AG09319 (cell line): ENCODE measurements at regions not wholly inside any gene's neighbourhood (a gene's known extent, or its start where the extent isn't known, plus 50 kb on each side); places are given as distances from the start of the nearest gene placed in this dataset.
A peak's percentile ranks its signal among the peaks of the same experiment; 100 is the strongest.

ENCODE experiments used
- DNase-seq: peaks from one replicate; pipeline ENCODE4 v3.0.0-alpha.2; 2010; ENCODE audit warnings: low read depth; ENCODE audit errors: extremely low read depth
- TF ChIP-seq, protein P1 (sequence below): IDR thresholded peaks from 2 replicates; pipeline ENCODE4 v1.5.1; 2011; ENCODE audit warnings: low read depth, mild to moderate bottlenecking, inconsistent platforms, low read length, moderate library complexity

DNA sequence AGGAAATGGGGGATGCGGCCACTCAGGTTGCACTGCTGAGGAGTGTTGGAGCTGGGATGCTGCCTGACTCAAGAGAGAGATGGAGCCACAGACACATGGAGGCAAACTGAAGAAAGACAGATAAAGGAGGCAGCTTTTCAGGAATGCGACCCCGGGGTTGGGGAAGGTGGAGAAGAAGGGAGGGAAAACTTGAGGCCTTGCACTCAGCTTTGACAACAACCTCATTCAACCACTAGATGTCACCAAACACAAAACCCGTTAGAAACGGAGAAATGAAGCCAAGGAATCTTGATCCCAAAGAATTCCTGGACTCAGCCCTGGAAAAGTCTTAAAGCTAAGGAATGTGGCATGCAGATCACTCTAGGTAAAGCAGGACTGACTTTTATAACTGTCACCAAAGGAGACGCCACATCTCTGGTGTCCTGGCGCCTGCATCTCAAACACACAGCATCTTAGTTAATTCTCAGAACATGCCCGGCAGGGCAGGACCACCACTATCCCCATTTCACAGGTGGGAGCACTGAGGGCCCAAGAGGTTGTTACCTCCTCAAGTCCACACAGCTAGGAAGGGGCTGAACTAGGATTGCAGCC lies 59.6 kb upstream of the LMCD1 start:
- DNase-seq = peak; percentile 40
- TF ChIP-seq, protein P1, sequence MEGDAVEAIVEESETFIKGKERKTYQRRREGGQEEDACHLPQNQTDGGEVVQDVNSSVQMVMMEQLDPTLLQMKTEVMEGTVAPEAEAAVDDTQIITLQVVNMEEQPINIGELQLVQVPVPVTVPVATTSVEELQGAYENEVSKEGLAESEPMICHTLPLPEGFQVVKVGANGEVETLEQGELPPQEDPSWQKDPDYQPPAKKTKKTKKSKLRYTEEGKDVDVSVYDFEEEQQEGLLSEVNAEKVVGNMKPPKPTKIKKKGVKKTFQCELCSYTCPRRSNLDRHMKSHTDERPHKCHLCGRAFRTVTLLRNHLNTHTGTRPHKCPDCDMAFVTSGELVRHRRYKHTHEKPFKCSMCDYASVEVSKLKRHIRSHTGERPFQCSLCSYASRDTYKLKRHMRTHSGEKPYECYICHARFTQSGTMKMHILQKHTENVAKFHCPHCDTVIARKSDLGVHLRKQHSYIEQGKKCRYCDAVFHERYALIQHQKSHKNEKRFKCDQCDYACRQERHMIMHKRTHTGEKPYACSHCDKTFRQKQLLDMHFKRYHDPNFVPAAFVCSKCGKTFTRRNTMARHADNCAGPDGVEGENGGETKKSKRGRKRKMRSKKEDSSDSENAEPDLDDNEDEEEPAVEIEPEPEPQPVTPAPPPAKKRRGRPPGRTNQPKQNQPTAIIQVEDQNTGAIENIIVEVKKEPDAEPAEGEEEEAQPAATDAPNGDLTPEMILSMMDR = peak; percentile 78

DNA sequence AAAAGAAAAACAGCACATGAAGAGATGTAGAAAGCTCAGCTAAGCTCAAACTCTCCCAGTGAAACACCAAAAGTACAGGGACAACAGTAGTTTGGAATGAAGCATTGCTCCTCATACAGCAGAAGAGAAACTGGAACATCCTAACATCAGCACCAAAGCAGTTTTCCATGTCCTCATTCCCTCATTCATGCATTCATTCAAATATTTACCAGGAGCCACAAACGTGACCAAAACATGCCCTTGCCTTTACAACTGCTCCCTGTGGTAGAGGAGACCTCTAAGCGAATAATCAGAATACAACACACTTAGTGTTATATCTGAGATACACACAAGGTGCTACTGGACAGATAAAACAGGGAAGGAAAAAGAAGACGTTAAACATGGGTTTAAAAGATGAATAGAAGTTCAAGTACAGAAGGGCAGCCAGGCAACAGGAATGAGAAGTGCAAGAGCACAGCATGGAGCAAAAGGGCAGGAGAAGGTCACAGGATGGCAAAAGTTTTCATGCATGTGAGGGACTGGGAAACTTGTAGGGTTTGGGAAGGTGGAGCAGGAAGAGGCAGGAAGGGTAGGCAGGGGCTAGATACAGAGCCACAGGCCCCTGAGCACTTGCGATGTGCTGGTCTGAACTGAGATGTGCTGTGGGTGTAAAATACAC lies 58.5 kb upstream of the LMCD1 start:
- DNase-seq = no peak
- TF ChIP-seq, protein P1 = no peak

DNA sequence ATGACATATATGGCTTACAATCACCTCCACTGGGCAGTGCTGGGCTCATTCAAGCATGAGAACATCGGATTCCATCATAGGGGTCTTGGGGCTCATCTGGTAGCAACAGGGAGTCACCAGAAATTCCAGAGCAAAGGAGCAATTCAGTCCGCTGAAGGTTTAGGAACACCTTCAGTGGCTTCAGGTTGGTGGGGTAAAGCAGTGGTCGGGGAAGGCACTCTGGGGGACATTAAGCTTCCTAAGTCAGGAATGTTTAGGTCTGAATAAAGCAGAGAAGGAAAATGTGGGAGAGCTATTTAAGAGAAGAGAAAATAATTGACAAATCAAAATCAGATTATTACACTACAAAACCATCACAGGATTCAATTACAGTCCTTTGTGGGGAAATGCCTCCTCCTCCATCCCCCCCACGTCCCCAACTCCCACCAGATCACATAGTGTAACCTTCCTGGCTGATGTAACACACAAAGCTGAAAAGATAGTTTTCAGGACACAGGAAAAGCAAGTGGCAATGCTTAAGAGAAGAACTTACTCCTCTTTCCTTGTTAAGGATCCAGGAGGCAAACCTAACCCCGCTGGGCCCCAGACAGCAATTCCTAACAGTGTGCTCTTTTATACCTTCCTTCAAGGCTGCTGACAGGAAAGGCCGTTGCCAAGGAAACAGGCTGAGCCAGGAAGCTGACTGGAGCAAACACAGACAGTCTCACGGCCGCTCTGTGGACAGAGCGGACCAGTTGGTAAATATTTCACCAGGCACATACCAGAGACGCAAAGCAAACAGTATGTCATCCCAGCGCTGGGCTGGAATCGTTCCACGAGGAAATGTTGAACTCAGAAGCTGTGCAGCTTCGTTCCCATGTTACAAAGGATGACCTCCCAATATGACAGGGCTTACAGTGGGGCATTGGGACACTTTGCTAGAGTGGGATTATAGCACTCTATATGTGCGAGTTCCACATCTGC lies 57.5 kb upstream of the LMCD1 start:
- DNase-seq = peak; percentile 96
- TF ChIP-seq, protein P1 = no peak

DNA sequence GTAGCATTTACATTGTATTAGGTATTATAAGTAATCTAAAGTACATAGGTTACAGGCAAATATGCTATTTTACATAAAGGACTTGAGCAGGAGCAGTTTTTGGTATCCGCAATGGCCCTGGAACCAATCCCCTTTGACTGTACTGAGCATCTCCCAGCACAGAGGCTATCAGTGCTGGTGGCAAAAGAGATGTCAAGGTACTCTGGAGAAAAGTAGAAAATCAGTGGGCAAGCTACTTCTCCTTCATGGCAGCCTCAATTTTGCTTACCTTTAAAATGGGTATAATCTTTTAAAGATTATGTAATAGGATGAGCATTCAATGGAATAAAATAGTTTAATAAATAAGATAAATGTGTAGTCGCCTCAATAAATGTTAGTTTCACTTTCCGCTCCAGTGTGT lies 56.7 kb upstream of the LMCD1 start:
- no peak for DNase-seq
- TF ChIP-seq, protein P1 = no peak

DNA sequence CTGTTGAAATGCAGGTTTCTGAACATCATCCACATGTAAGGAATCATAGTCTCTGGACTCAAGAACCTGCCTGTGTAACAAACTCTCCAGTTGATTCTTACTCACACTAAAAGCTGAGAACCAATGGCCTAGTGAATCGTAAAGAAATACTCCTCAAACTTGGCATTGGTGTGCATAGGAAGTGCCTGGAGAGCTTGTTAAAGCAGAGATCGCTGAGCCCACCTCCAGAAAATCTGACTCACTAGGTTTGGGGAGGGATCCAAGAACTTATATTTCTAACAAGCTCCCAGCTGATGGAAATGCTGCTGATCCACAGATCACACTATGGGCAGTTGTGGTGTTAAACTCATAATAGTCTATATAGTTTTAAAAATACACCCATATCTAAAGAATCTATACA lies 55.8 kb upstream of the LMCD1 start:
- TF ChIP-seq, protein P1 = no peak
- DNase-seq = peak; percentile 67

DNA sequence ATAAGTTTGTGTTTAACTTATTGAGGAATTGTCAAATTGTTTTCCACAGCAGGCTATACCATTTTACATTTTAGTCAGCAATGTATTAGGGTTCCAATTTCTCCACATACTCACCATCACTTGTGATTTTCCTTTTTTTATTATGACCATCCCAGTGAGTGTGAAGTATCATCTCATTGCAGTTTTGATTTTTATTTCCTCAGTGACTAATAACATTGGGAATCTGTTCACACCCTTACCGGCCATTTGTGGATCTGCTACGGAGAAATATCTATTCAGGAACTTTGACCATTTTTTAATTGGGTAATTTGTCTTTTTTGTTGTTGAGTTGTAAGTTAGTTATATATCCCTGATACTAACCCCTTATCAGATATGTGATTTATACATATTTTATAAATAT lies 54.8 kb upstream of the LMCD1 start:
- TF ChIP-seq, protein P1 = no peak

DNA sequence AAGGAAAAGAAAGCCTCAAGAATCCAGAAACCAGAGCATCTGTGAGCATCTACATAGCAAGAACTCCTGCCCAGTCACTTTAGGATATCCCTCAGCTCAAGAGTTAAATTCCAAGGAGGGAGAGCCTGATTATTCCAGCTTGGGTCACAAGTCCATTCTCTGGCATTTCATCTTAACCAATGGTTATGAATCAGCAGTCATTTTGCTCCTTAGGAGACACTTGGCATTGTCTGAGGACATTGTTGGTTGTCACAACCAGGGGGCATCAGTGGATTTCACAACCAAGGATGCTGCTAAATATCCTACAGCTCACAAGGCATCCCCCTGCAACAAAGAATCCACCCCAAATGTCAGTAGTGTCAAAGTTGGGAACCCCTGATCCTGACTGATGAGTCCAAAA lies 51.0 kb upstream of the LMCD1 start:
- no peak for DNase-seq
- TF ChIP-seq, protein P1 = no peak

More for the DNA sequence above, 54.8 kb upstream of the LMCD1 start:
- DNase-seq = no peak
